Colonic mucosa (tissue), 4 donors: ENCODE measurements at regions not wholly inside any gene's neighbourhood (a gene's known extent, or its start where the extent isn't known, plus 50 kb on each side); places are given as distances from the start of the nearest gene placed in this dataset.

ENCODE experiments used
- DNase-seq: peaks from one replicate; pipeline ENCODE4 v3.0.0-alpha.2; 2020
- H3K27ac ChIP-seq: fragments of 200-600 bp; one replicate; pipeline ENCODE4 v1.8.0; 2021
- H3K27me3 ChIP-seq: fragments of 200-600 bp; one replicate; pipeline ENCODE4 v1.8.0; 2021
- H3K36me3 ChIP-seq: fragments of 200-600 bp; one replicate; pipeline ENCODE4 v1.8.0; 2021
- H3K4me1 ChIP-seq: fragments of 200-600 bp; one replicate; pipeline ENCODE4 v1.8.0; 2021; ENCODE audit warnings: mild to moderate bottlenecking
- H3K4me3 ChIP-seq: fragments of 200-600 bp; one replicate; pipeline ENCODE4 v1.8.0; 2021
- H3K9ac ChIP-seq, 2 donors: one replicate each; pipeline ENCODE4 v1.7.0; 2013; ENCODE audit warnings: control low read depth in 2 of 2, low read depth in 2 of 2, low read length in 2 of 2
- H3K9me3 ChIP-seq: fragments of 200-600 bp; one replicate; pipeline ENCODE4 v1.8.0; 2021
- CTCF ChIP-seq: fragments of 200-600 bp; IDR thresholded peaks from one replicate; pipeline ENCODE4 v1.8.0; 2022; ENCODE audit warnings: antibody characterized with exemption, mild to moderate bottlenecking
- intact Hi-C: fragments of 100-400 bp; cut with DNase I; formaldehyde crosslinking; loops from one replicate; pipeline ENCODE4 v1.14.1; 2022
- donor health status: healthy.
- donor health status: DM: no; HTN: no; CAD: no.
- donor health status: DM: no; HTN: no; CAD: no.

- H3K36me3 ChIP-seq, result no peaks in the 10 kb centered on the region
- DNase-seq, result no peak
- no peak for TF ChIP-seq CTCF
- no peak overlapping the region for H3K9ac ChIP-seq
- intact Hi-C loops, result loop anchor here (2.0 to 10.0 kb wide), 3 partner anchors 346 to 473 kb away; partner anchors contain the start of gene AMD1
- no peak overlapping the region for H3K27ac ChIP-seq
- H3K9me3 ChIP-seq, result no peaks in the 10 kb centered on the region
- no peaks in the 10 kb centered on the region for H3K4me1 ChIP-seq
- H3K4me3 ChIP-seq, result no peak overlapping the region
- H3K27me3 ChIP-seq, result no peaks in the 10 kb centered on the region
Measured at GRCh38 chr6:110528930-110529325, 52.5 kb upstream of the SLC22A16 start.

- H3K27ac ChIP-seq, result no peak overlapping the region
- peak; percentile 81 for TF ChIP-seq CTCF
- H3K4me3 ChIP-seq, result no peak overlapping the region
- H3K27me3 ChIP-seq, result no peaks in the 10 kb centered on the region
- no peaks in the 10 kb centered on the region for H3K4me1 ChIP-seq
- peak; percentile 66 for DNase-seq
- intact Hi-C loops, result loop anchor here (2.0 to 10.0 kb wide), 3 partner anchors 346 to 474 kb away; partner anchors contain the start of gene AMD1
- H3K36me3 ChIP-seq, result no peaks in the 10 kb centered on the region
- no peaks in the 10 kb centered on the region for H3K9me3 ChIP-seq
- H3K9ac ChIP-seq, result no peak overlapping the region
Measured at GRCh38 chr6:110528101-110528929, 51.9 kb upstream of the SLC22A16 start.

GRCh38 chr6:110527516-110527915 is 51.1 kb upstream of the SLC22A16 start:
- no peaks in the 10 kb centered on the region for H3K27me3 ChIP-seq
- no peak overlapping the region for H3K9ac ChIP-seq
- no peak for DNase-seq

GRCh38 chr6:110526726-110527125 is 50.3 kb upstream of the SLC22A16 start:
- Histone ChIP-seq H3K4me1 (no peaks in the 10 kb centered on the region), H3K36me3 (no peaks in the 10 kb centered on the region), H3K27me3 (no peaks in the 10 kb centered on the region), H3K9ac (no peak overlapping the region), H3K27ac (no peak overlapping the region), H3K9me3 (no peaks in the 10 kb centered on the region), H3K4me3 (no peak overlapping the region)
- TF ChIP-seq CTCF, result no peak
- intact Hi-C loops, result loop anchor here (5.0 to 10.0 kb wide), 2 partner anchors 348 to 476 kb away; partner anchors contain the start of gene AMD1
- DNase-seq, result no peak

More at GRCh38 chr6:110527516-110527915, 51.1 kb upstream of the SLC22A16 start:
- Histone ChIP-seq H3K4me3 (no peak overlapping the region), H3K36me3 (no peaks in the 10 kb centered on the region), H3K9me3 (no peaks in the 10 kb centered on the region), H3K27ac (no peak overlapping the region), H3K4me1 (no peaks in the 10 kb centered on the region)
- intact Hi-C loops, result loop anchor here (5.0 to 10.0 kb wide), 2 partner anchors 347 to 475 kb away; partner anchors contain the start of gene AMD1
- no peak for TF ChIP-seq CTCF
